ENCODE measurements at regions not wholly inside any gene's neighbourhood (a gene's known extent, or its start where the extent isn't known, plus 50 kb on each side); places are given as distances from the start of the nearest gene placed in this dataset.

- Mint-ChIP-seq H3K27me3 (ENCODE audit: unreplicated experiment) (no peaks in the 10 kb centered on the region), H3K36me3 (ENCODE audit: low read depth, unreplicated experiment) (no peaks in the 10 kb centered on the region), H3K9me3 (ENCODE audit: unreplicated experiment) (no peaks in the 10 kb centered on the region), H3K4me1 (ENCODE audit: unreplicated experiment) (no peaks in the 10 kb centered on the region), H3K27ac (ENCODE audit: unreplicated experiment) (no peak overlapping the region), H3K4me3 (ENCODE audit: unreplicated experiment) (no peak overlapping the region)
- DNase-seq (ENCODE audit: low spot score), result no peak
- TF ChIP-seq CTCF (IDR thresholded peaks at IDR 0.05; ENCODE audit: unreplicated experiment), result no peak
Observed at GRCh38 chr10:36880898-36881297, 244.5 kb upstream of the ANKRD30A start.

- no peak overlapping the region for H3K27ac Mint-ChIP-seq (ENCODE audit: unreplicated experiment)
Observed at GRCh38 chr10:36872702-36873393, 252.6 kb upstream of the ANKRD30A start.

GRCh38 chr10:36840788-36841187 lies 284.6 kb upstream of the ANKRD30A start:
- Mint-ChIP-seq H3K9me3 (ENCODE audit: unreplicated experiment) (no peaks in the 10 kb centered on the region), H3K4me1 (ENCODE audit: unreplicated experiment) (no peaks in the 10 kb centered on the region), H3K4me3 (ENCODE audit: unreplicated experiment) (no peak overlapping the region), H3K27me3 (ENCODE audit: unreplicated experiment) (no peaks in the 10 kb centered on the region), H3K27ac (ENCODE audit: unreplicated experiment) (no peak overlapping the region), H3K36me3 (ENCODE audit: low read depth, unreplicated experiment) (no peaks in the 10 kb centered on the region)
- DNase-seq (ENCODE audit: low spot score), result no peak
- TF ChIP-seq CTCF (IDR thresholded peaks at IDR 0.05; ENCODE audit: unreplicated experiment), result no peak

More at GRCh38 chr10:36872702-36873393, 252.6 kb upstream of the ANKRD30A start:
- H3K9me3 Mint-ChIP-seq (ENCODE audit: unreplicated experiment), result no peaks in the 10 kb centered on the region
- no peak for DNase-seq (ENCODE audit: low spot score)
- no peak overlapping the region for H3K4me3 Mint-ChIP-seq (ENCODE audit: unreplicated experiment)
- no peak for TF ChIP-seq CTCF (IDR thresholded peaks at IDR 0.05; ENCODE audit: unreplicated experiment)
- no peaks in the 10 kb centered on the region for H3K36me3 Mint-ChIP-seq (ENCODE audit: low read depth, unreplicated experiment)
- no peaks in the 10 kb centered on the region for H3K27me3 Mint-ChIP-seq (ENCODE audit: unreplicated experiment)
- H3K4me1 Mint-ChIP-seq (ENCODE audit: unreplicated experiment), result no peaks in the 10 kb centered on the region

GRCh38 chr10:36837416-36837815 lies 288.0 kb upstream of the ANKRD30A start:
- TF ChIP-seq CTCF (IDR thresholded peaks at IDR 0.05; ENCODE audit: unreplicated experiment), result no peak
- H3K9me3 Mint-ChIP-seq (ENCODE audit: unreplicated experiment), result no peaks in the 10 kb centered on the region
- H3K4me1 Mint-ChIP-seq (ENCODE audit: unreplicated experiment), result no peaks in the 10 kb centered on the region
- H3K27me3 Mint-ChIP-seq (ENCODE audit: unreplicated experiment), result no peaks in the 10 kb centered on the region
- no peak for DNase-seq (ENCODE audit: low spot score)
- no peak overlapping the region for H3K27ac Mint-ChIP-seq (ENCODE audit: unreplicated experiment)
- no peak overlapping the region for H3K4me3 Mint-ChIP-seq (ENCODE audit: unreplicated experiment)
- H3K36me3 Mint-ChIP-seq (ENCODE audit: low read depth, unreplicated experiment), result no peaks in the 10 kb centered on the region

- Mint-ChIP-seq H3K4me3 (ENCODE audit: unreplicated experiment) (no peak overlapping the region), H3K9me3 (ENCODE audit: unreplicated experiment) (no peaks in the 10 kb centered on the region), H3K36me3 (ENCODE audit: low read depth, unreplicated experiment) (no peaks in the 10 kb centered on the region), H3K4me1 (ENCODE audit: unreplicated experiment) (no peaks in the 10 kb centered on the region), H3K27ac (ENCODE audit: unreplicated experiment) (no peak overlapping the region), H3K27me3 (ENCODE audit: unreplicated experiment) (peaks cover 3% of the 10 kb centered on the region)
- no peak for TF ChIP-seq CTCF (IDR thresholded peaks at IDR 0.05; ENCODE audit: unreplicated experiment)
- no peak for DNase-seq (ENCODE audit: low spot score)
Observed at GRCh38 chr10:36819781-36820180, 305.6 kb upstream of the ANKRD30A start.

All from endothelial cell (in vitro differentiated cells).